Activated naive CD4-positive, alpha-beta T cell treated with anti-CD3 and anti-CD28 coated beads for 36 hours (primary cell): ENCODE measurements at regions not wholly inside any gene's neighbourhood (a gene's known extent, or its start where the extent isn't known, plus 50 kb on each side); places are given as distances from the start of the nearest gene placed in this dataset.

Experiments used
- CTCF ChIA-PET: fragments of 350-600 bp; sonication (Branson Sonifier 250); formaldehyde crosslinking; loops from one replicate; lab custom pipeline; 2021; ENCODE audit warnings: antibody characterized with exemption; lab: Charles Lee
- DNase-seq: peaks from one replicate; pipeline ENCODE4 v3.0.0-alpha.2; 2020
- H3K27ac Mint-ChIP-seq: one replicate; pipeline ENCODE4 v1.8.0; 2021; ENCODE audit warnings: mild to moderate bottlenecking, mixed read lengths
- H3K27me3 Mint-ChIP-seq: one replicate; pipeline ENCODE4 v1.8.0; 2021; ENCODE audit warnings: low read depth, mixed read lengths
- H3K36me3 Mint-ChIP-seq: one replicate; pipeline ENCODE4 v1.8.0; 2021; ENCODE audit warnings: low read depth, mixed read lengths
- H3K4me1 Mint-ChIP-seq: one replicate; pipeline ENCODE4 v1.8.0; 2021; ENCODE audit warnings: low read depth, mixed read lengths
- H3K4me3 Mint-ChIP-seq: one replicate; pipeline ENCODE4 v1.8.0; 2021; ENCODE audit warnings: mild to moderate bottlenecking, moderate library complexity, mixed read lengths
- H3K9me3 Mint-ChIP-seq: one replicate; pipeline ENCODE4 v1.8.0; 2021; ENCODE audit warnings: mixed read lengths
- intact Hi-C: fragments of 100-400 bp; cut with micrococcal nuclease; formaldehyde crosslinking; loops from one replicate; pipeline ENCODE4 v1.15.1; 2023

DNA sequence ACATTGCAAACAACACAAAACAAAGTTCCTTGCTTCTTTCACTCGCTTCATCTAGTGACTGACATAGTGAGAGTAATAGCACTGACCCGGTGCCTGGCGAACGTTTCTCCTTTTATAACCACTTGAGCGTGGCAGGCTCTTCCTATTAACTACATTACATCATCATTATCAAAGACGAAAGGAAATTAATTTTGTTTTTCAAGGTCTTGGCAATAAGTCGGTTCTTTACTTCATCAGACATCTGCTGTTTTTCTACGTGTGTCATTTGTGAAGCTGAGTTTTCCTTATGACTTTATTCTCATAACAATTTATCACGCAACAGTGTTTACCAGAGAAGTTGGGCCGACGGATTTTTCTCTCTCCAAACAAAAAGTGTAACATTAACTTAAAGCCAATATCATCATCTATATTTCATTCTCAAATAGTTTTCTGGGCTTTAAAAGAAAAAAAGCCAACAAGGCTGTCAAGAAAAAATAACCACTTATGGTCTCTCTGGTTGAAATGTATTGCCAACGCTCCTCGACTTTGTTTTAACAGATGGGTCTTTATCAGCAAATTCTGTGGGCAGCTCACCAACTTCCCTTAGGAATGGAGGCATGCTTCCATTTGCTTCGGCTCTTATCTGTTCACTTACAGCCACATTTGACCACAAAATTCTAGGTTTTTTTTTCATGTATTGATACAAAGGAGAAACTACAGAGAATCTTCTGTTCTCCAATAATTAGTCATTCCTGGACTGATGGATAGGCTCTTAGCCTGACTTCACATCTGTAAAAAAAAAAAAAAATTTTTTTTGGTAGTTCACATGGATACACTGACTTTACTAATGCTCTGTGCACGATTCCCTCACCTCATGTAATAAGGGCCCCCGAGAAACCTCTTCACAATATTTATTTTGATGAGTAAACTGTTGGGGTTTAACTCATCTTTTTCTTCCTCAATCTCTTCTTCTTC is 97.1 kb upstream of the CDKN3 start:
- H3K36me3 Mint-ChIP-seq, result no peaks in the 10 kb centered on the region
- intact Hi-C loops, result no loop called here
- H3K4me3 Mint-ChIP-seq, result no peak overlapping the region
- H3K27me3 Mint-ChIP-seq, result peaks cover 13% of the 10 kb centered on the region
- DNase-seq, result no peak
- no peak overlapping the region for H3K27ac Mint-ChIP-seq
- CTCF ChIA-PET, result interaction anchor here (0.6 kb wide), 1 partner anchor 17 kb away, joined by 3 read pairs; no protein-coding TSS in a partner anchor
- peaks cover 4% of the 10 kb centered on the region for H3K9me3 Mint-ChIP-seq
- H3K4me1 Mint-ChIP-seq, result no peaks in the 10 kb centered on the region

GRCh38 chr14:54300881-54301280 is 95.9 kb upstream of the CDKN3 start:
- CTCF ChIA-PET, result interaction anchor here (0.6 kb wide), 1 partner anchor 19 kb away, joined by 3 read pairs; no protein-coding TSS in a partner anchor
- no peaks in the 10 kb centered on the region for H3K4me1 Mint-ChIP-seq
- DNase-seq, result no peak
- H3K4me3 Mint-ChIP-seq, result no peak overlapping the region
- intact Hi-C loops, result no loop called here
- H3K27me3 Mint-ChIP-seq, result peaks cover 11% of the 10 kb centered on the region
- H3K9me3 Mint-ChIP-seq, result no peaks in the 10 kb centered on the region
- H3K27ac Mint-ChIP-seq, result no peak overlapping the region
- no peaks in the 10 kb centered on the region for H3K36me3 Mint-ChIP-seq

DNA sequence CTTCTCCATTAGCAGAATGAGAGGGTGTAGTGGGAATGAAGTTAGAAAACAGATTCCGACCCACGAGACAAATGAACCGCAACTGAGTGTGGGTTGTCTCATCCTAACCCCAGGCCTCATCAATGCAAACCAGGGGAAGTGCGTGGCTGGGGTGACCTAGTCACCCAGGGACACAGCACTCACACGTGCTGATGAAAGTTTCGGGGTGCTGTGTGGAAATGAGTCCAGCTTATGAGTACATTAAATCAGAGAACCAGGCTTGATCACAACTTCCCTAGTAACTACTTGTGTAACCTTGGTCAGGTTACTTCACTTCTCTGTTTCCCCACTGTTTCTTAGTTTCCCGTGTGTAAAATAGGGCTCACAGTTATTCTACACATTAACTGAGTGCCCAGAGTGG is 95.4 kb upstream of the CDKN3 start:
- no peaks in the 10 kb centered on the region for H3K36me3 Mint-ChIP-seq
- no peaks in the 10 kb centered on the region for H3K4me1 Mint-ChIP-seq
- peaks cover 10% of the 10 kb centered on the region for H3K27me3 Mint-ChIP-seq
- DNase-seq, result no peak
- H3K9me3 Mint-ChIP-seq, result no peaks in the 10 kb centered on the region
- H3K27ac Mint-ChIP-seq, result no peak overlapping the region
- CTCF ChIA-PET, result no interaction called here
- intact Hi-C loops, result no loop called here
- H3K4me3 Mint-ChIP-seq, result no peak overlapping the region

GRCh38 chr14:54306806-54307205 is 90.0 kb upstream of the CDKN3 start:
- Mint-ChIP-seq H3K36me3 (no peaks in the 10 kb centered on the region), H3K27me3 (peaks cover 8% of the 10 kb centered on the region), H3K9me3 (no peaks in the 10 kb centered on the region), H3K4me1 (no peaks in the 10 kb centered on the region), H3K27ac (no peak overlapping the region), H3K4me3 (no peak overlapping the region)
- CTCF ChIA-PET, result interaction anchor here (0.5 to 0.6 kb wide), 2 partner anchors 135 to 1665 kb away, joined by 3 read pairs; no protein-coding TSS in a partner anchor
- no peak for DNase-seq
- intact Hi-C loops, result no loop called here

GRCh38 chr14:54309615-54310014 is 87.2 kb upstream of the CDKN3 start:
- Mint-ChIP-seq H3K4me1 (no peaks in the 10 kb centered on the region), H3K27me3 (peaks cover 10% of the 10 kb centered on the region), H3K4me3 (no peak overlapping the region), H3K36me3 (no peaks in the 10 kb centered on the region), H3K9me3 (no peaks in the 10 kb centered on the region), H3K27ac (no peak overlapping the region)
- DNase-seq, result no peak
- intact Hi-C loops, result no loop called here
- CTCF ChIA-PET, result no interaction called here

- DNase-seq, result no peak
- intact Hi-C loops, result no loop called here
- CTCF ChIA-PET, result interaction anchor here (0.7 kb wide), 1 partner anchor 31 kb away, joined by 4 read pairs; no protein-coding TSS in a partner anchor
- Mint-ChIP-seq H3K4me3 (no peak overlapping the region), H3K4me1 (no peaks in the 10 kb centered on the region), H3K27ac (no peak overlapping the region), H3K9me3 (no peaks in the 10 kb centered on the region), H3K27me3 (peaks cover 15% of the 10 kb centered on the region), H3K36me3 (no peaks in the 10 kb centered on the region)
These were observed 86.5 kb upstream of the CDKN3 start for GRCh38 chr14:54310151-54310850.

GRCh38 chr14:54310851-54311228 is 86.0 kb upstream of the CDKN3 start:
- no peak overlapping the region for H3K27ac Mint-ChIP-seq
- intact Hi-C loops, result no loop called here
- no peaks in the 10 kb centered on the region for H3K9me3 Mint-ChIP-seq
- peaks cover 17% of the 10 kb centered on the region for H3K27me3 Mint-ChIP-seq
- CTCF ChIA-PET, result interaction anchor here (0.7 kb wide), 1 partner anchor 32 kb away, joined by 4 read pairs; no protein-coding TSS in a partner anchor
- no peaks in the 10 kb centered on the region for H3K36me3 Mint-ChIP-seq
- no peak for DNase-seq
- no peaks in the 10 kb centered on the region for H3K4me1 Mint-ChIP-seq
- H3K4me3 Mint-ChIP-seq, result no peak overlapping the region

- Mint-ChIP-seq H3K9me3 (no peaks in the 10 kb centered on the region), H3K27ac (no peak overlapping the region), H3K4me1 (no peaks in the 10 kb centered on the region), H3K4me3 (no peak overlapping the region), H3K27me3 (peaks cover 11% of the 10 kb centered on the region), H3K36me3 (no peaks in the 10 kb centered on the region)
- CTCF ChIA-PET, result no interaction called here
- DNase-seq, result no peak
- intact Hi-C loops, result no loop called here
These were observed 84.5 kb upstream of the CDKN3 start for GRCh38 chr14:54312166-54312801.

DNA sequence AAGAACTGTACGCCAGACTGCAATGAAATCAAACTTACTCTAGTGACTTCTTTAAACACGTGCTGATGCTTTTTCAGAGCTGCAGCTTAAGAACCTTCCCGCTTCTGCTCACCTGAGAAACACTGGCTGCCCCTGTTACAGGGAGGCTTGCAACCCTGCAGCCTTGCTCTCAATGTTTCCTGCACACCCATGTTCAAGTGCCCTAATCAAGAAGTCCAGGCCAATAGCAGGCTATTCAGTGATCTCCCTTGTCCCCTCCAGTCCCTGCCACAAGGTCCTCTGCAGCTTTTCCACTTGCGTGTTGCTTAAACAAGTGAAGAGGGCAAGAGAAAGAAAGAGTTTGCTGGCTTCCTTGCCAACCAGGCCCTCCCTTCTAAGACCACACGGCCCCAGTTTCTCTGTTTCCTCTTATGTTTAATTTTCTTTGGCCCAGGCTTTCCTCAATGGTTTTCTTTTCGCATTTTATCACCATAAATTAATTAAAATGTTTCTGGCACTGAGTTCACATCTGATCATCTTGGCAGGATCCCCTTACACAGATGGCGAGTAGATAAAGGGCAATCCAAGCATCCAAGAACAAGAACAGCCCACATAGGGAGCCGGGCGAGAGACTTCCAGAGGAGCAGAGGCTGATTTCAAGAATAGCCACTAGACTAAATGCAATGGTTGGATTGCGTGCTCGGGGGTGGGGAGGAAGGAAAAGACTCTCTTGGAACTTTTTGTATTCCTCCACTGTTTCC is 82.3 kb upstream of the CDKN3 start:
- peaks cover 11% of the 10 kb centered on the region for H3K27me3 Mint-ChIP-seq
- DNase-seq, result no peak
- intact Hi-C loops, result no loop called here
- no peaks in the 10 kb centered on the region for H3K4me1 Mint-ChIP-seq
- H3K36me3 Mint-ChIP-seq, result no peaks in the 10 kb centered on the region
- H3K9me3 Mint-ChIP-seq, result no peaks in the 10 kb centered on the region
- CTCF ChIA-PET, result no interaction called here
- H3K4me3 Mint-ChIP-seq, result no peak overlapping the region
- H3K27ac Mint-ChIP-seq, result no peak overlapping the region

DNA sequence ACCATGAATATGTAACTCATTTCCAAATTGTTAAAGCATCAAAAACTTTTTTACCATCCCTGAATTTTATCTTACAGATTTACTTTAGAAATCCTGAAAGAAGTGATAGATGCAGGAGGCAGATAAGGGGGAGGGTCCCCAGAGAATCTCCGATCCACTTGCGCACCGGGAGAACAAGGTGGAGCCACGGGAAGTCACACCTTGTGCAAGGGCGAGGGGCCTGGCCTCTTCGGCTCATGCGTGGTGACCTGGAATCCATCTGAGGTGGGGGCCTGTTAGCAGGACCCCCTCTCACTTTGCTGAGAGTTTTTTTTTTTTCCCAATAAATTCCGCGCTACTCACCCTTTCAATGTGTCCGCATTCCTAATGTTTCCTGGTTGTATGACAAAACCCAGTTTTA is 80.2 kb upstream of the CDKN3 start:
- H3K36me3 Mint-ChIP-seq, result no peaks in the 10 kb centered on the region
- no peaks in the 10 kb centered on the region for H3K4me1 Mint-ChIP-seq
- intact Hi-C loops, result no loop called here
- no peak for DNase-seq
- peaks cover 16% of the 10 kb centered on the region for H3K27me3 Mint-ChIP-seq
- no peaks in the 10 kb centered on the region for H3K9me3 Mint-ChIP-seq
- no peak overlapping the region for H3K4me3 Mint-ChIP-seq
- H3K27ac Mint-ChIP-seq, result no peak overlapping the region
- CTCF ChIA-PET, result no interaction called here

DNA sequence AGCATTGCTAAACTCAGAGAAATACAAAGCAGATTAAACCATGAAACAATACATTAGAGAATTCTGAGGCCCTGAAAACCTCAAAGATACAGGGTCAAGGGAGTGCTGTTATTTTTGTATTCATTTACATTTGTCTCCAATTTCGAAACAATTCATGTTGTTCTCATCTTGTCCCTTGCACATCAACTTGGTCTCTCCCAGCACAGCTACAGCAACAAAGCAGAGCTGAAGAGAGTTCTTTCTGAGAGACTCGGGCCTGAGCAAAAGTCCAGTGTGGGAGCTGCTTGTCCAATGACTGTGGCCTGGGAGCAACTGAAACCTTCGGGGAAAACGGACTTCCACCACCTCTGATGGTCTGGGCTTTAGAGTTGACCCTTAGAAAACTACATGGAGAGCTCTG is 79.4 kb upstream of the CDKN3 start:
- peaks cover 16% of the 10 kb centered on the region for H3K27me3 Mint-ChIP-seq
- no peak overlapping the region for H3K27ac Mint-ChIP-seq
- no peak overlapping the region for H3K4me3 Mint-ChIP-seq
- intact Hi-C loops, result no loop called here
- no peaks in the 10 kb centered on the region for H3K9me3 Mint-ChIP-seq
- no peak for DNase-seq
- CTCF ChIA-PET, result interaction anchor here (0.7 to 1.4 kb wide), 3 partner anchors 12 to 973 kb away, joined by 3 to 7 read pairs (median 4); no protein-coding TSS in a partner anchor
- no peaks in the 10 kb centered on the region for H3K36me3 Mint-ChIP-seq
- H3K4me1 Mint-ChIP-seq, result no peaks in the 10 kb centered on the region
